ENCODE measurements at regions not wholly inside any gene's neighbourhood (a gene's known extent, or its start where the extent isn't known, plus 50 kb on each side); places are given as distances from the start of the nearest gene placed in this dataset.
A peak's percentile ranks its signal among the peaks of the same experiment; 100 is the strongest.

GRCh38 chr1:25038699-25039098, 108.6 kb upstream of the RUNX3 start:
- peaks cover 0 to 5% (median 4%) of the 10 kb centered on the region in 7 donors for H3K9me3 Mint-ChIP-seq
- H3K36me3 Mint-ChIP-seq = peaks cover 0 to 6% of the 10 kb centered on the region in 2 donors
- Histone ChIP-seq H3K27me3 (ENCODE audit: control insufficient read depth in 2 of 2, insufficient read depth in 2 of 2, low read length in 2 of 2) (peaks cover 0 to 4% of the 10 kb centered on the region in 2 donors), H3K4me3 (replicated peaks in 1 of 3; ENCODE audit: low read depth in 2 of 3, low read length in 3 of 3) (no peak overlapping the region), H3K4me2 (replicated peaks; ENCODE audit: extremely low read depth, low read length, poor library complexity, severe bottlenecking) (no peak overlapping the region), H3K36me3 (replicated peaks in 1 of 2; ENCODE audit: control insufficient read depth in 1 of 2, insufficient read depth in 2 of 2, low read length in 2 of 2) (no peaks in the 10 kb centered on the region), H3K9me3 (replicated peaks in 1 of 2; ENCODE audit: control insufficient read depth in 1 of 2, insufficient read depth in 1 of 2, low read length in 2 of 2) (peaks cover 0 to 7% of the 10 kb centered on the region in 2 donors), H3K9ac (ENCODE audit: insufficient read depth, low read length, poor library complexity, severe bottlenecking) (no peak overlapping the region), H4K20me1 (ENCODE audit: insufficient read depth, low read length) (no peaks in the 10 kb centered on the region), H3K79me2 (ENCODE audit: insufficient read depth, low read length) (no peaks in the 10 kb centered on the region), H3K27ac (ENCODE audit: low read depth in 1 of 2, low read length in 2 of 2) (no peak overlapping the region), H2AFZ (ENCODE audit: insufficient read depth, low read depth, low read length, poor library complexity, severe bottlenecking) (no peak overlapping the region), H3K4me1 (ENCODE audit: control insufficient read depth in 1 of 2, insufficient read depth in 2 of 2, low read length in 2 of 2) (peaks cover 31 to 35% of the 10 kb centered on the region in 2 donors)
- no peak overlapping the region for H3K4me3 Mint-ChIP-seq
- H3K27ac Mint-ChIP-seq = no peak overlapping the region
- intact Hi-C loops (cut with micrococcal nuclease) = loop anchor here in 1 of 2 donors (5.0 kb wide), 1 partner anchor 106 kb away; the partner anchor contains the start of gene RUNX3
- 80% methylated on average over 1 of the region's 4 CpGs for WGBS (ENCODE audit: insufficient coverage)
- no peak for TF ChIP-seq CTCF (IDR thresholded peaks at IDR 0.05)
- DNase-seq = no peak
- peaks cover 4 to 15% (median 9%) of the 10 kb centered on the region in 3 donors for H3K27me3 Mint-ChIP-seq (ENCODE audit: low read depth in 3 of 3)
- H3K4me1 Mint-ChIP-seq = peaks cover 10% of the 10 kb centered on the region

GRCh38 chr1:25037174-25038074, 107.3 kb upstream of the RUNX3 start:
- WGBS (ENCODE audit: insufficient coverage) = 47% methylated on average over 3 of the region's 11 CpGs
- intact Hi-C loops (cut with micrococcal nuclease) = loop anchor here (2.0 to 5.0 kb wide), 4 partner anchors 15 to 109 kb away; partner anchors contain the start of gene RUNX3 (in 1 of the 2)

More at GRCh38 chr1:25037174-25038074, 107.3 kb upstream of the RUNX3 start:
- peak overlapping the region in 1 of 2 donors; percentile 55 for H3K27ac ChIP-seq (ENCODE audit: low read depth in 1 of 2, low read length in 2 of 2)
- no peaks in the 10 kb centered on the region for H3K79me2 ChIP-seq (ENCODE audit: insufficient read depth, low read length)
- no peaks in the 10 kb centered on the region for H3K9me3 ChIP-seq (replicated peaks in 1 of 2; ENCODE audit: control insufficient read depth in 1 of 2, insufficient read depth in 1 of 2, low read length in 2 of 2)
- peaks cover 43 to 48% of the 10 kb centered on the region in 2 donors for H3K4me1 ChIP-seq (ENCODE audit: control insufficient read depth in 1 of 2, insufficient read depth in 2 of 2, low read length in 2 of 2)
- H3K36me3 ChIP-seq (replicated peaks in 1 of 2; ENCODE audit: control insufficient read depth in 1 of 2, insufficient read depth in 2 of 2, low read length in 2 of 2) = no peaks in the 10 kb centered on the region
- peaks cover 11 to 23% (median 17%) of the 10 kb centered on the region in 3 donors for H3K27me3 Mint-ChIP-seq (ENCODE audit: low read depth in 3 of 3)
- peaks cover 10% of the 10 kb centered on the region for H3K4me1 Mint-ChIP-seq
- H3K27me3 ChIP-seq (ENCODE audit: control insufficient read depth in 2 of 2, insufficient read depth in 2 of 2, low read length in 2 of 2) = peaks cover 0 to 4% of the 10 kb centered on the region in 2 donors
- no peak overlapping the region for H3K4me3 Mint-ChIP-seq
- peak in 2 of 3 donors; percentile 78 to 81 for DNase-seq
- peaks cover 10 to 17% of the 10 kb centered on the region in 2 donors for H3K36me3 Mint-ChIP-seq
- H3K4me3 ChIP-seq (replicated peaks in 1 of 3; ENCODE audit: low read depth in 2 of 3, low read length in 3 of 3) = no peak overlapping the region
- no peak overlapping the region for H3K9ac ChIP-seq (ENCODE audit: insufficient read depth, low read length, poor library complexity, severe bottlenecking)
- H2AFZ ChIP-seq (ENCODE audit: insufficient read depth, low read depth, low read length, poor library complexity, severe bottlenecking) = no peak overlapping the region
- peaks cover 0 to 2% (median 0%) of the 10 kb centered on the region in 7 donors for H3K9me3 Mint-ChIP-seq
- peak overlapping the region in 6 of 7 donors; percentile 43 to 88 (median 73) for H3K27ac Mint-ChIP-seq
- H3K4me2 ChIP-seq (replicated peaks; ENCODE audit: extremely low read depth, low read length, poor library complexity, severe bottlenecking) = peak overlapping the region; percentile 4
- no peaks in the 10 kb centered on the region for H4K20me1 ChIP-seq (ENCODE audit: insufficient read depth, low read length)
- TF ChIP-seq CTCF (IDR thresholded peaks at IDR 0.05) = peak; percentile 90
